Right lobe of liver (tissue), 4 donors: ENCODE measurements at regions not wholly inside any gene's neighbourhood (a gene's known extent, or its start where the extent isn't known, plus 50 kb on each side); places are given as distances from the start of the nearest gene placed in this dataset.

Experiments
- POLR2A ChIP-seq: fragments of 450-650 bp; IDR thresholded peaks from one replicate; pipeline ENCODE4 v1.6.1; 2017; ENCODE audit warnings: antibody characterized with exemption, mild to moderate bottlenecking
- TF ChIP-seq, protein P1 (sequence below), 4 donors: fragments of 200-600 bp in 3 of 4; fragments of 450-650 bp in 1 of 4; IDR thresholded peaks; one replicate each; pipeline versions ENCODE4 v1.5.1 to v1.8.0; 2016 to 2022; ENCODE audit warnings: antibody characterized with exemption in 4 of 4, mild to moderate bottlenecking in 2 of 4
- donor health status: DM: no; HTN: no; CAD: no.
- donor health status: DM: no; HTN: no; CAD: no.
- donor health status: DM: no; HTN: yes; CAD: no.

DNA sequence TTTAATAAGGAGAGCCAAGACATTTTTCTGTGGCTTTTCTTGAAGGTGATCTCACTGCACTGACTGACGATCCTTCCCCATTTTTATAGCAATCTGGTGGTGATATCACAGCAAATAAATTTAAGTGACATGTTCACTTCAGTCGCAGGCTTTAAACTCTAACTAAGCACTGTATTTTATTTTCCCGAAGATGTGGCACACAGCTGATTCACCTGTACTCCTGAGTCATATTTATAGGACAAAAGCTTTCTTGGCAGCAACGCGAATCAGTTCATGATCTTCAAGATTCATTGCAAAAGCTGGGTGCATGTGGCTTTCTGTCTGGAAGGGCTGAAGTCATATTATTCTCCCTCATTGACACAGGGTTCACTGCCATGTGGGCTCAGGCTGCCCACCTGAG, 79.8 kb upstream of the TUNAR start:
- TF ChIP-seq, protein P1, sequence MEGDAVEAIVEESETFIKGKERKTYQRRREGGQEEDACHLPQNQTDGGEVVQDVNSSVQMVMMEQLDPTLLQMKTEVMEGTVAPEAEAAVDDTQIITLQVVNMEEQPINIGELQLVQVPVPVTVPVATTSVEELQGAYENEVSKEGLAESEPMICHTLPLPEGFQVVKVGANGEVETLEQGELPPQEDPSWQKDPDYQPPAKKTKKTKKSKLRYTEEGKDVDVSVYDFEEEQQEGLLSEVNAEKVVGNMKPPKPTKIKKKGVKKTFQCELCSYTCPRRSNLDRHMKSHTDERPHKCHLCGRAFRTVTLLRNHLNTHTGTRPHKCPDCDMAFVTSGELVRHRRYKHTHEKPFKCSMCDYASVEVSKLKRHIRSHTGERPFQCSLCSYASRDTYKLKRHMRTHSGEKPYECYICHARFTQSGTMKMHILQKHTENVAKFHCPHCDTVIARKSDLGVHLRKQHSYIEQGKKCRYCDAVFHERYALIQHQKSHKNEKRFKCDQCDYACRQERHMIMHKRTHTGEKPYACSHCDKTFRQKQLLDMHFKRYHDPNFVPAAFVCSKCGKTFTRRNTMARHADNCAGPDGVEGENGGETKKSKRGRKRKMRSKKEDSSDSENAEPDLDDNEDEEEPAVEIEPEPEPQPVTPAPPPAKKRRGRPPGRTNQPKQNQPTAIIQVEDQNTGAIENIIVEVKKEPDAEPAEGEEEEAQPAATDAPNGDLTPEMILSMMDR (IDR thresholded peaks at IDR 0.05) = no peak
- TF ChIP-seq POLR2A = no peak
